SU-DHL-6 (cell line): ENCODE measurements at regions not wholly inside any gene's neighbourhood (a gene's known extent, or its start where the extent isn't known, plus 50 kb on each side); places are given as distances from the start of the nearest gene placed in this dataset.

Experiments
- H2AFZ ChIP-seq: fragments of 200-600 bp; sonication (generic); 2 replicates; pipeline ENCODE4 v1.6.1; 2014; ENCODE audit warnings: low read depth, mild to moderate bottlenecking, moderate library complexity, mixed read lengths, antibody characterized with exemption, low read length; ENCODE audit not compliant: severe bottlenecking
- H3F3A ChIP-seq: fragments of 200-600 bp; shearing (Covaris generic); 2 replicates; pipeline ENCODE4 v1.6.0; 2016; ENCODE audit warnings: antibody characterized with exemption, mild to moderate bottlenecking; ENCODE audit not compliant: insufficient read depth
- H3K27ac ChIP-seq: fragments of 200-600 bp; sonication (generic); 2 replicates; pipeline ENCODE4 v1.5.1; 2016; ENCODE audit warnings: low read depth, mild to moderate bottlenecking, low read length, moderate library complexity, mixed read lengths
- H3K27me3 ChIP-seq: fragments of 200-600 bp; sonication (generic), shearing (Covaris generic); 2 replicates; pipeline ENCODE4 v1.6.0; 2014; ENCODE audit warnings: mild to moderate bottlenecking, low read length
- H3K36me3 ChIP-seq: fragments of 200-600 bp; sonication (generic); 2 replicates; pipeline ENCODE4 v1.6.1; 2014; ENCODE audit warnings: mild to moderate bottlenecking, low read length, mixed read lengths
- H3K4me2 ChIP-seq: fragments of 300-600, 200-600 bp; shearing (Covaris generic), sonication (generic); 2 replicates; pipeline ENCODE4 v1.6.0; 2014; ENCODE audit warnings: low read length, low read depth, mild to moderate bottlenecking; ENCODE audit not compliant: poor library complexity, severe bottlenecking
- H3K4me3 ChIP-seq: fragments of 200-600 bp; sonication (generic); 2 replicates; pipeline ENCODE4 v1.5.1; 2014; ENCODE audit warnings: antibody characterized with exemption, low read length, mild to moderate bottlenecking, mixed read lengths; ENCODE audit not compliant: insufficient read depth, poor library complexity, severe bottlenecking
- H3K79me2 ChIP-seq: fragments of 200-600 bp; sonication (generic); 2 replicates; pipeline ENCODE4 v1.6.1; 2014; ENCODE audit warnings: mild to moderate bottlenecking, low read length, moderate library complexity; ENCODE audit not compliant: insufficient read depth
- H3K9ac ChIP-seq: fragments of 200-600 bp; sonication (generic); 2 replicates; pipeline ENCODE4 v1.7.0; 2014; ENCODE audit warnings: mild to moderate bottlenecking, low read length
- H3K9me2 ChIP-seq: fragments of 200-600 bp; sonication (generic); replicated peaks from 2 replicates; pipeline ENCODE4 v1.6.1; 2014; ENCODE audit warnings: low read length; ENCODE audit not compliant: insufficient read depth
- H3K9me3 ChIP-seq: fragments of 200-600 bp; sonication (generic); 2 replicates; pipeline ENCODE4 v1.6.1; 2014; ENCODE audit warnings: low read length, mixed read lengths; ENCODE audit not compliant: insufficient read depth
- H4K20me1 ChIP-seq: fragments of 200-600 bp; sonication (generic); 2 replicates; pipeline ENCODE4 v1.6.1; 2014; ENCODE audit warnings: low read depth, mild to moderate bottlenecking, antibody characterized with exemption, low read length, moderate library complexity, mixed read lengths
- CTCF ChIP-seq: fragments of 200-600 bp; sonication (generic); IDR thresholded peaks from one replicate; pipeline ENCODE4 v1.5.1; 2017; ENCODE audit warnings: antibody characterized with exemption, mild to moderate bottlenecking, low read length, moderate library complexity; ENCODE audit not compliant: insufficient read depth, poor library complexity, severe bottlenecking
- EZH2phosphoT487 ChIP-seq: fragments of 200-600 bp; sonication (generic), shearing (Covaris generic); conservative IDR thresholded peaks from 2 replicates; pipeline ENCODE4 v1.6.1; 2018; ENCODE audit warnings: mild to moderate bottlenecking, antibody characterized with exemption, low read length, moderate library complexity, mixed read lengths

GRCh38 chr11:128207861-128208321 is 379.5 kb downstream of the ETS1 start:
- H3K4me3 ChIP-seq = no peak overlapping the region
- H3K9me2 ChIP-seq = no peaks in the 10 kb centered on the region
- no peaks in the 10 kb centered on the region for H3K79me2 ChIP-seq
- no peaks in the 10 kb centered on the region for H4K20me1 ChIP-seq
- no peak overlapping the region for H3K4me2 ChIP-seq
- no peaks in the 10 kb centered on the region for H3K36me3 ChIP-seq
- no peaks in the 10 kb centered on the region for H3K9me3 ChIP-seq
- H2AFZ ChIP-seq = no peak overlapping the region
- no peak overlapping the region for H3K27ac ChIP-seq
- TF ChIP-seq EZH2phosphoT487 (no peak), CTCF (no peak)
- H3K27me3 ChIP-seq = no peaks in the 10 kb centered on the region
- no peak overlapping the region for H3K9ac ChIP-seq
- no peaks in the 10 kb centered on the region for H3F3A ChIP-seq

- no peaks in the 10 kb centered on the region for H4K20me1 ChIP-seq
- no peak overlapping the region for H3K4me3 ChIP-seq
- no peak overlapping the region for H3K27ac ChIP-seq
- H3K4me2 ChIP-seq = no peak overlapping the region
- H3F3A ChIP-seq = no peaks in the 10 kb centered on the region
- no peaks in the 10 kb centered on the region for H3K79me2 ChIP-seq
- no peaks in the 10 kb centered on the region for H3K9me2 ChIP-seq
- H3K9me3 ChIP-seq = no peaks in the 10 kb centered on the region
- H3K36me3 ChIP-seq = no peaks in the 10 kb centered on the region
- no peak overlapping the region for H2AFZ ChIP-seq
- H3K9ac ChIP-seq = no peak overlapping the region
- no peak for TF ChIP-seq CTCF
- no peak for TF ChIP-seq EZH2phosphoT487
- H3K27me3 ChIP-seq = no peaks in the 10 kb centered on the region
Measured at GRCh38 chr11:128206461-128206860, 380.9 kb downstream of the ETS1 start.

- Histone ChIP-seq H3F3A (no peaks in the 10 kb centered on the region), H3K27ac (no peak overlapping the region), H3K27me3 (no peaks in the 10 kb centered on the region), H3K9ac (no peak overlapping the region), H2AFZ (no peak overlapping the region), H4K20me1 (no peaks in the 10 kb centered on the region), H3K9me2 (no peaks in the 10 kb centered on the region), H3K4me3 (no peak overlapping the region), H3K4me2 (no peak overlapping the region), H3K36me3 (no peaks in the 10 kb centered on the region), H3K79me2 (no peaks in the 10 kb centered on the region), H3K9me3 (no peaks in the 10 kb centered on the region)
- TF ChIP-seq CTCF (no peak), EZH2phosphoT487 (no peak)
Measured at GRCh38 chr11:128205796-128206195, 381.6 kb downstream of the ETS1 start.
